HepG2 (cell line): ENCODE measurements at regions not wholly inside any gene's neighbourhood (a gene's known extent, or its start where the extent isn't known, plus 50 kb on each side); places are given as distances from the start of the nearest gene placed in this dataset.

Experiments used
- ELF1 ChIP-seq: sonication (generic); formaldehyde crosslinking; IDR thresholded peaks from 2 replicates; pipeline ENCODE4 v1.4.0; 2020; ENCODE audit warnings: missing genetic modification reagents
- KDM1A ChIP-seq: IDR thresholded peaks from 2 replicates; pipeline ENCODE4 v1.6.1; 2016; ENCODE audit warnings: missing compliant biosample characterization
- TARDBP ChIP-seq: sonication (generic); formaldehyde crosslinking; IDR thresholded peaks from 2 replicates; pipeline ENCODE4 v1.8.0; 2022; ENCODE audit warnings: mild to moderate bottlenecking, missing genetic modification reagents
- ZBTB43 ChIP-seq: sonication (generic); formaldehyde crosslinking; conservative IDR thresholded peaks from 2 replicates; pipeline ENCODE4 v1.4.0; 2020; ENCODE audit warnings: missing genetic modification reagents
- TF ChIP-seq, protein P1 (sequence below): sonication (generic); formaldehyde crosslinking; IDR thresholded peaks from one replicate; pipeline ENCODE4 v1.5.1; 2020; ENCODE audit warnings: mild to moderate bottlenecking, missing genetic modification reagents; ENCODE audit errors: not compliant biosample characterization

DNA sequence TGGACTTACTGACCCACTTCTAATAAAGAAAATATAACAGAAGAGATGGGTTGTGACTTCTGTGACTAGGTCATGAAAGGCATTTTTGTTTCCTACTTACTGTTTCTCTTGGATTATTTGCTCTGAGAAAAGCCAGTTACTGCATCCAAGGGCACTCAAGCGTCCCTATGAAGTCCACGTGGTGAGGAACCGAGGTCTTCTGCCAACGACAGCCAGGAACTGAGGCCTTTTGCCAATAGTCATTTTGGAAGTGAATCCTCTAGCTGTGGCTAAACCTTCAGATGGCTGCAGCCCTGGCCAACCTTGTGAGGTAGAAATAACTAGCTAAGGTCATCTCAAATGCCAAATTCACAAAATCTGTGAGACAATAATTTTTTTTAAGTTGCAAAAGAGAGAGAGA is 449.8 kb upstream of the RGPD4 start:
- TF ChIP-seq, protein P1, sequence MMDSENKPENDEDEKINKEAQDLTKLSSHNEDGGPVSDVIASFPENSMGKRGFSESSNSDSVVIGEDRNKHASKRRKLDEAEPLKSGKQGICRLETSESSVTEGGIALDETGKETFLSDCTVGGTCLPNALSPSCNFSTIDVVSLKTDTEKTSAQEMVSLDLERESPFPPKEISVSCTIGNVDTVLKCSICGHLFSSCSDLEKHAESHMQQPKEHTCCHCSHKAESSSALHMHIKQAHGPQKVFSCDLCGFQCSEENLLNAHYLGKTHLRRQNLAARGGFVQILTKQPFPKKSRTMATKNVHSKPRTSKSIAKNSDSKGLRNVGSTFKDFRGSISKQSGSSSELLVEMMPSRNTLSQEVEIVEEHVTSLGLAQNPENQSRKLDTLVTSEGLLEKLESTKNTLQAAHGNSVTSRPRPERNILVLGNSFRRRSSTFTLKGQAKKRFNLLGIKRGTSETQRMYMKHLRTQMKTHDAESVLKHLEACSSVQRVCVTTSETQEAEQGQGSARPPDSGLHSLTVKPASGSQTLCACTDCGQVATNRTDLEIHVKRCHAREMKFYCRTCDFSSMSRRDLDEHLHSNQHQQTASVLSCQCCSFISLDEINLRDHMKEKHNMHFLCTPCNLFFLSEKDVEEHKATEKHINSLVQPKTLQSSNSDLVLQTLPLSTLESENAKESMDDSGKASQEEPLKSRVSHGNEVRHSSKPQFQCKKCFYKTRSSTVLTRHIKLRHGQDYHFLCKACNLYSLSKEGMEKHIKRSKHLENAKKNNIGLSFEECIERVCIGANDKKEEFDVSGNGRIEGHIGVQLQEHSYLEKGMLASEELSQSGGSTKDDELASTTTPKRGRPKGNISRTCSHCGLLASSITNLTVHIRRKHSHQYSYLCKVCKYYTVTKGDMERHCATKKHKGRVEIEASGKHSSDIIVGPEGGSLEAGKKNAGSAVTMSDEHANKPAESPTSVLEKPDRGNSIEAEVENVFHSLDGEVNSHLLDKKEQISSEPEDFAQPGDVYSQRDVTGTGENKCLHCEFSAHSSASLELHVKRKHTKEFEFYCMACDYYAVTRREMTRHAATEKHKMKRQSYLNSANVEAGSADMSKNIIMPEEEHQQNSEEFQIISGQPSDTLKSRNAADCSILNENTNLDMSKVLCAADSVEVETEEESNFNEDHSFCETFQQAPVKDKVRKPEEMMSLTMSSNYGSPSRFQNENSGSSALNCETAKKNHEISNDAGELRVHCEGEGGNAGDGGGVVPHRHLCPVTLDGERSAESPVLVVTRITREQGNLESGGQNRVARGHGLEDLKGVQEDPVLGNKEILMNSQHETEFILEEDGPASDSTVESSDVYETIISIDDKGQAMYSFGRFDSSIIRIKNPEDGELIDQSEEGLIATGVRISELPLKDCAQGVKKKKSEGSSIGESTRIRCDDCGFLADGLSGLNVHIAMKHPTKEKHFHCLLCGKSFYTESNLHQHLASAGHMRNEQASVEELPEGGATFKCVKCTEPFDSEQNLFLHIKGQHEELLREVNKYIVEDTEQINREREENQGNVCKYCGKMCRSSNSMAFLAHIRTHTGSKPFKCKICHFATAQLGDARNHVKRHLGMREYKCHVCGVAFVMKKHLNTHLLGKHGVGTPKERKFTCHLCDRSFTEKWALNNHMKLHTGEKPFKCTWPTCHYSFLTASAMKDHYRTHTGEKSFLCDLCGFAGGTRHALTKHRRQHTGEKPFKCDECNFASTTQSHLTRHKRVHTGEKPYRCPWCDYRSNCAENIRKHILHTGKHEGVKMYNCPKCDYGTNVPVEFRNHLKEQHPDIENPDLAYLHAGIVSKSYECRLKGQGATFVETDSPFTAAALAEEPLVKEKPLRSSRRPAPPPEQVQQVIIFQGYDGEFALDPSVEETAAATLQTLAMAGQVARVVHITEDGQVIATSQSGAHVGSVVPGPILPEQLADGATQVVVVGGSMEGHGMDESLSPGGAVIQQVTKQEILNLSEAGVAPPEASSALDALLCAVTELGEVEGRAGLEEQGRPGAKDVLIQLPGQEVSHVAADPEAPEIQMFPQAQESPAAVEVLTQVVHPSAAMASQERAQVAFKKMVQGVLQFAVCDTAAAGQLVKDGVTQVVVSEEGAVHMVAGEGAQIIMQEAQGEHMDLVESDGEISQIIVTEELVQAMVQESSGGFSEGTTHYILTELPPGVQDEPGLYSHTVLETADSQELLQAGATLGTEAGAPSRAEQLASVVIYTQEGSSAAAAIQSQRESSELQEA (CRISPR knock-in tag): no peak
- TF ChIP-seq ZBTB43 (no peak), ELF1 (CRISPR knock-in tag) (no peak), KDM1A (CRISPR knock-in tag) (no peak), TARDBP (CRISPR knock-in tag) (no peak)
